ENCODE measurements at regions not wholly inside any gene's neighbourhood (a gene's known extent, or its start where the extent isn't known, plus 50 kb on each side); places are given as distances from the start of the nearest gene placed in this dataset.

GRCh38 chr3:187838016-187838540 is 92.8 kb upstream of the BCL6 start:
- TF ChIP-seq CTCF (IDR thresholded peaks at IDR 0.05): no peak
- no peak for TF ChIP-seq SIN3A (IDR thresholded peaks at IDR 0.05; ENCODE audit: borderline replicate concordance, insufficient read depth, low read depth, low read length)

Measured in Panc1 (cell line).